Uterus (tissue), 3 donors: ENCODE measurements at regions not wholly inside any gene's neighbourhood (a gene's known extent, or its start where the extent isn't known, plus 50 kb on each side); places are given as distances from the start of the nearest gene placed in this dataset.

Experiments used
- DNase-seq, 2 donors: peaks; one replicate each; pipeline ENCODE4 v3.0.0-alpha.2; 2019 to 2020
- H3K27ac ChIP-seq, 2 donors: fragments of 200-600 bp; sonication (generic); 1 replicate in 1 of 2; 2 replicates in 1 of 2; pipeline ENCODE4 v1.5.1; 2016 to 2018
- H3K27me3 ChIP-seq, 2 donors: fragments of 200-600 bp; sonication (generic); one replicate each; pipeline ENCODE4 v1.5.1; 2018 to 2019; ENCODE audit warnings: control low read depth in 1 of 2
- H3K36me3 ChIP-seq, 2 donors: fragments of 200-600 bp; sonication (generic); one replicate each; pipeline ENCODE4 v1.5.1; 2019; ENCODE audit warnings: control low read depth in 1 of 2
- H3K4me1 ChIP-seq, 2 donors: fragments of 200-600 bp; sonication (generic); one replicate each; pipeline ENCODE4 v1.5.1; 2018 to 2019; ENCODE audit warnings: control low read depth in 1 of 2
- H3K4me3 ChIP-seq, 2 donors: fragments of 200-600 bp; sonication (generic); 1 replicate in 1 of 2; 2 replicates in 1 of 2; pipeline ENCODE4 v1.5.1; 2018 to 2019; ENCODE audit warnings: mild to moderate bottlenecking in 1 of 2
- H3K9me3 ChIP-seq, 2 donors: fragments of 200-600 bp; sonication (generic); one replicate each; pipeline ENCODE4 v1.5.1; 2019; ENCODE audit warnings: control low read depth in 1 of 2
- POLR2A ChIP-seq, 2 donors: fragments of 450-650 bp; IDR thresholded peaks; one replicate each; pipeline ENCODE4 v1.6.1; 2016; ENCODE audit warnings: antibody characterized with exemption in 2 of 2, mild to moderate bottlenecking in 1 of 2, moderate library complexity in 1 of 2
- intact Hi-C: fragments of 100-400 bp; cut with DNase I; formaldehyde crosslinking; loops from one replicate; pipeline ENCODE4 v1.15.1; 2023; ENCODE audit warnings: low total_unique reads
- TF ChIP-seq, protein P1 (sequence below), 4 experiments: fragments of 200-600 bp in 2 of 4; fragments of 450-650 bp in 2 of 4; sonication (generic) in 2 of 4; IDR thresholded peaks; one replicate each; pipeline ENCODE4 v1.5.1; 2016 to 2019; ENCODE audit warnings: antibody characterized with exemption in 4 of 4, mild to moderate bottlenecking in 2 of 4, moderate library complexity in 1 of 4
- donor health status: DM: yes; HTN: yes; CAD: no.

DNA sequence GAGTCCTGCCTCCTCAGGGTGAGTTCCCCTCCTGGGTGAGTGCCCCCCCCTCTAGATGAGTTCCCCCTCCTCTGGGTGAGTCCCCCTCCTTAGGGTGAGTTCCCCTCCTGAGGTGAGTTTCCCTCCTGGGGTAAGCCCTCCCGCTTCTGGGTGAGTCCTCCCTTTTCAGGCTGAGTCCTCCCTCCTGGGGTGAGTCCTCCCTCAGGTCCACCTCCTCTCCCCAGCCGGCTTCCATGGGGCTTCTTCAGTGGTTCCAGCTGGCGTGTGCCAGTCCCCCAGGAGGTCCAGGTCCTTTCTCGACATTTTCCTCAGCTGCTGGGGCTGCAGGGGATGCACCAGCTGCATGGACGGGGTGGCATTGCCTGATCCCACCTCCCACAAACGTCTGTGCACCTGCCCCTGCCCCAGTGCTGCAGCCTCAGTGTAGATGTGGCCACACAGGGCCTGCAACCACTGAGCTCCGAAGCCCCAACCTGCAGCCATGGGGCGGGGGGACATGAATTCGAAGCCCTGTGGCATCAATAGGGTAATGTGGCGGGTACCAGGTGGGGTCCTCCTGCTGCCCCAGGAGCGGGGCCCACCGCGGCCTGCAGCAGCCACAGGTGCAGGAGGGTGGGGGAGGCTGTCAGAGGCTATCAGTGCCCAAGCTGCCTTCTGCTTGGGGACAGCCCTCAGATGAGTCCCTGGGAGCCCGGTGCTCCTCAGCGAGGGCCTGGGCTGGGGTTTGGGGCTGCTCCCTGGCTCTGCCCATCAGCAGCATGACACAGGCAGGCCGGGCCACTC, 101.3 kb upstream of the FGF3 start:
- DNase-seq: peak in 1 of 2 donors; percentile 12
- no peaks in the 10 kb centered on the region for H3K36me3 ChIP-seq
- no peaks in the 10 kb centered on the region for H3K9me3 ChIP-seq
- no peak for TF ChIP-seq POLR2A (IDR thresholded peaks at IDR 0.05)
- TF ChIP-seq, protein P1, sequence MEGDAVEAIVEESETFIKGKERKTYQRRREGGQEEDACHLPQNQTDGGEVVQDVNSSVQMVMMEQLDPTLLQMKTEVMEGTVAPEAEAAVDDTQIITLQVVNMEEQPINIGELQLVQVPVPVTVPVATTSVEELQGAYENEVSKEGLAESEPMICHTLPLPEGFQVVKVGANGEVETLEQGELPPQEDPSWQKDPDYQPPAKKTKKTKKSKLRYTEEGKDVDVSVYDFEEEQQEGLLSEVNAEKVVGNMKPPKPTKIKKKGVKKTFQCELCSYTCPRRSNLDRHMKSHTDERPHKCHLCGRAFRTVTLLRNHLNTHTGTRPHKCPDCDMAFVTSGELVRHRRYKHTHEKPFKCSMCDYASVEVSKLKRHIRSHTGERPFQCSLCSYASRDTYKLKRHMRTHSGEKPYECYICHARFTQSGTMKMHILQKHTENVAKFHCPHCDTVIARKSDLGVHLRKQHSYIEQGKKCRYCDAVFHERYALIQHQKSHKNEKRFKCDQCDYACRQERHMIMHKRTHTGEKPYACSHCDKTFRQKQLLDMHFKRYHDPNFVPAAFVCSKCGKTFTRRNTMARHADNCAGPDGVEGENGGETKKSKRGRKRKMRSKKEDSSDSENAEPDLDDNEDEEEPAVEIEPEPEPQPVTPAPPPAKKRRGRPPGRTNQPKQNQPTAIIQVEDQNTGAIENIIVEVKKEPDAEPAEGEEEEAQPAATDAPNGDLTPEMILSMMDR (IDR thresholded peaks at IDR 0.05): no peak
- H3K27me3 ChIP-seq: no peaks in the 10 kb centered on the region
- H3K27ac ChIP-seq: no peak overlapping the region
- no peak overlapping the region for H3K4me3 ChIP-seq
- H3K4me1 ChIP-seq: peaks cover 0 to 16% of the 10 kb centered on the region in 2 donors
- intact Hi-C loops: no loop called here

DNA sequence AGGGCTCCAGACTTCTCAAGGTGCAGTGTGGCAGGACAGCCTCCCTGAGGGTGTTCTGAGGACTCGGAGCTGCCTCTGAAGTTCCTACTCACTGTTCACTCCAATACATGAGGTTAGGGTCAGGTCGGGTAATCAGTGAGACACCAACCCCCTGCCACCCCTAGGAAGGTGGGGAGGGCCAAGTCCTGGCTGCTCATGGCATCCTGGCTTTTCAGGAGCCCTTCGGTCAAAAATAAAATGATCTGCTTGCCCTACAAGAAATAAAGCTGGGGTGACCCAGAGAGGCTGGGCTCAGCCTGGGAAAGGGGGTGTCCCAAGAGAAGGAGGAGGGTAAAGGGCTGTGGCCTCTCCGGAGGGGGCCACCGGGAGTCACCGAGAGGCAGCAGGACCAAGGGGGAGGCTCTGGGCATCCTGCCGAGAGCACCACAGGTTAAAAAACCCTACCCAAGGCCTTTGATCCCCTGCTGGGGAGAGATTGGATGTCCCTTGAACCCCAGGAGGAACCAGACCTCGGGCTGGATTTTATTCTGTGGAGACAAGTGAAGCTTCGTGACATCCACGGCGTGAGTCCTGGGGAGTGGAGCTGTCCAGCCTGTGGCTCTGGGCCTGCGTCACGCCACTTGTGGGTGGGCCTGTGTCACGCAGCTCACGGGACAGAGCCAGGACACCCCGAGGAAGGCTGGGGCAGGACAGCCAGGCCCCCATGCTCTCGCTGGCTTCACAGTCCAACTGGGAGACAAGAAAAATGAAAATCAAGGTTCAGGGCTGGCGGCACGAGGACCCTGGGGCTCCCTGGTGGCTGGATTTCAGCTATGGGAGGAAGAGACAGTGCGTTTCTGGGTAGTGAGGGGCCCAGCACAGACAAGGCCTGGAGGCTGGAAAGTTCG, 102.2 kb upstream of the FGF3 start:
- TF ChIP-seq, protein P1 (IDR thresholded peaks at IDR 0.05): no peak
- no peak for TF ChIP-seq POLR2A (IDR thresholded peaks at IDR 0.05)
- intact Hi-C loops: no loop called here
- peak in 1 of 2 donors; percentile 13 for DNase-seq
- peaks cover 0 to 11% of the 10 kb centered on the region in 2 donors for H3K4me1 ChIP-seq
- H3K4me3 ChIP-seq: no peak overlapping the region
- H3K9me3 ChIP-seq: no peaks in the 10 kb centered on the region
- H3K27ac ChIP-seq: no peak overlapping the region
- H3K36me3 ChIP-seq: no peaks in the 10 kb centered on the region
- H3K27me3 ChIP-seq: no peaks in the 10 kb centered on the region

DNA sequence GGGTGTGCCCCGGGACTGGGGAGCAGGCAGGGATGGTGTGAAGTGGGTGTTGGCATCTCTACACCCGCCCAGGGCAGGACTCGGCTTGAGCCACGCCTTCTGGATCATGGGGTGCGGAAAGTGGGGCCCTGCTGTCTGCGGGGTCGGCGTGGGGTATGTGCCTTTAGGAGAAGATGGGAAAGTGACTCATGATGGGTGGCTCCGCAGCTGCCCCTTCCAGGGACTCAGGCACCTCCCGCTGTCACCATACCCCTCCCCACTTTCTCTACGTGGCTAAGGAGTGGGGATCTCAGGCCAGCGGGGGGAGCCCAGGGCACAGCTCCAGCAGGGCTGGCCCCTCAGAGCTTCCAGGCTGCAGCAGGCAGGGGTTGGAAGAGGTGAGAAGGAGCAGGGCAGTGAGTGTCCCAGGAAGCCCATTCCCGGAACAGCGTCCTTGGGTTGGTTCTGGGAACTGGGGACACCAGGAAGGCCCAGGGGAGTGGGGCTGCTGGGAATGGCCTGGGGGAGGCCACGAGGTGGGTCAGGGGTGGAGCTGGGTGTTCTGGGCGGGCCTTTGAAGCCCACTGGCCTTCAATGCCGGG, 102.9 kb upstream of the FGF3 start:
- H3K9me3 ChIP-seq: no peaks in the 10 kb centered on the region
- DNase-seq: peak in 1 of 2 donors; percentile 18
- H3K4me3 ChIP-seq: no peak overlapping the region
- H3K36me3 ChIP-seq: no peaks in the 10 kb centered on the region
- H3K27ac ChIP-seq: no peak overlapping the region
- TF ChIP-seq POLR2A (IDR thresholded peaks at IDR 0.05): no peak
- TF ChIP-seq, protein P1 (IDR thresholded peaks at IDR 0.05): no peak
- peaks cover 0 to 11% of the 10 kb centered on the region in 2 donors for H3K4me1 ChIP-seq
- intact Hi-C loops: no loop called here
- H3K27me3 ChIP-seq: no peaks in the 10 kb centered on the region

DNA sequence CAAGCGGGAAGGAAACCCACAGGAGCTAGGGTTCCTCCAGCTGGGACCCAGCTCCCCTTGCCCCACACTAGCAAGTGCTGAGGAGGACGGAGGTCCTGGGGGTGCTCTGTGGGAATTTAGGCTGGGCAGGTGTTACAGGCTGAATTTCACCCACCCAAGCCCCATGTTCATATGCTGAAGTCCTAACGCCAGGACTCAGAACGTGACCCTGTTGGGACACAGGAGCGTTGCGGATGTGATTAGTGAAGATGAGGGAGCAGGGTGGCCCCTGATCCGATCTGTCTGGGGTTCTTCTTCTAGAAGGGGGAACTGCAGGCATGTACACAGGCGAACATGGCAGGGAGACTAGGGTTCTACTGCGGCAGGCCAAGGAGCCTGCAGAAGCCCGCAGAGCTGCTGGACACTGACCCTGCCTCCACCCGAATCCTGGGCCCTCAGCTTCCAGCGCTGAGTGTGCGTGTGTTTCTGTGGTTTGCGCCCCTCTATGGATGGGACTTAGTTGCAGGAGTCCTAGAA, 103.4 kb upstream of the FGF3 start:
- Histone ChIP-seq H3K9me3 (no peaks in the 10 kb centered on the region), H3K27ac (no peak overlapping the region), H3K27me3 (no peaks in the 10 kb centered on the region), H3K36me3 (no peaks in the 10 kb centered on the region), H3K4me3 (no peak overlapping the region), H3K4me1 (peaks cover 0 to 11% of the 10 kb centered on the region in 2 donors)
- no peak for TF ChIP-seq POLR2A (IDR thresholded peaks at IDR 0.05)
- TF ChIP-seq, protein P1 (IDR thresholded peaks at IDR 0.05): no peak
- intact Hi-C loops: no loop called here
- DNase-seq: no peak
